ENCODE measurements at regions not wholly inside any gene's neighbourhood (a gene's known extent, or its start where the extent isn't known, plus 50 kb on each side); places are given as distances from the start of the nearest gene placed in this dataset.

GRCh38 chr5:124566875-124567450 is 179.5 kb downstream of the ZNF608 start:
- DNase-seq (ENCODE audit: extremely low spot score, insufficient read length, low read depth) (no peak), FAIRE-seq (no peak)

DNA sequence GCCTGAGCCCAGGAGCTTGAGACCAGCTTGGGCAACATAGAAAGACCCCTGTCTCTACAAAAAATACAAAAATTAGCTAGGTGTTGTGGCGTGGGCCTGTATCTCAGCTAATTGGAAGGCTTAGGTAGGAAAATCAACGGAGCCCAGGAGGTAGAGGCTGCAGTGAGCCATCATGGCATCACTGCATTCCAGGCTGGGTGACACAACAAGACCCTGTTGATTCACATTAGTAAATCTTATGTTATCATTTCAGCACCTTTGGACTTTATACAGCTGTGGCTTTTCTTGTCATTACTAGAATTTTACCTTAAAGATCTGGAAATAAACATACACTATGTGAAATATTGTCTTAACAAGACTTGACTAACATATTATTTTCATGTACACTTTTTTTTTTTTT is 185.0 kb downstream of the ZNF608 start:
- FAIRE-seq = no peak

GRCh38 chr5:124560370-124560769 is 186.1 kb downstream of the ZNF608 start:
- FAIRE-seq (no peak), DNase-seq (ENCODE audit: extremely low spot score, insufficient read length, low read depth) (no peak)

More for the DNA sequence above, 185.0 kb downstream of the ZNF608 start:
- no peak for DNase-seq (ENCODE audit: extremely low spot score, insufficient read length, low read depth)

- no peak for DNase-seq (ENCODE audit: extremely low spot score, insufficient read length, low read depth)
- FAIRE-seq = no peak
Observed at GRCh38 chr5:124557761-124558160, 188.7 kb downstream of the ZNF608 start.

- DNase-seq (ENCODE audit: extremely low spot score, insufficient read length, low read depth) (no peak), FAIRE-seq (no peak)
Observed at GRCh38 chr5:124554746-124555578, 191.5 kb downstream of the ZNF608 start.

DNA sequence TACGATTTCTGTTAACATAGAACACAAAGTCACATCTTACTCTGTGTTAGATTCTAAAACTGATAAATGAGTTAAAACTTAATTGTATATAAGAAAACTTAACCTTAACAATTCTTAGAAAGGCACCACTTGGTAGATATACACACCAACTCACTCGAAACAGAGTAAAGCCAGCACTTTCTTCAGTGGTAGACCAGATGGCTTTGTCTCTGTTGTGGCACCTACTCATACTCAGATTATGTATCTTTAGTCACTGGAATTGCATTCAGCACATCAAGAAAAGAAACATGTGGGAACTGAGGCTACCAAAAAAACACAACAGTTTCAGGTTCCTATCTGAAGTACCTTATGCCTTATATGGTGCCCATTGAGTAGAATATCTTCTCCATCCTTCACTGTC is 192.5 kb downstream of the ZNF608 start:
- DNase-seq (ENCODE audit: extremely low spot score, insufficient read length, low read depth) (no peak), FAIRE-seq (no peak)

GRCh38 chr5:124552526-124552925 is 193.9 kb downstream of the ZNF608 start:
- no peak for FAIRE-seq
- DNase-seq (ENCODE audit: extremely low spot score, insufficient read length, low read depth) = no peak

- FAIRE-seq (no peak), DNase-seq (ENCODE audit: extremely low spot score, insufficient read length, low read depth) (no peak)
Observed at GRCh38 chr5:124551939-124552279, 194.5 kb downstream of the ZNF608 start.

DNA sequence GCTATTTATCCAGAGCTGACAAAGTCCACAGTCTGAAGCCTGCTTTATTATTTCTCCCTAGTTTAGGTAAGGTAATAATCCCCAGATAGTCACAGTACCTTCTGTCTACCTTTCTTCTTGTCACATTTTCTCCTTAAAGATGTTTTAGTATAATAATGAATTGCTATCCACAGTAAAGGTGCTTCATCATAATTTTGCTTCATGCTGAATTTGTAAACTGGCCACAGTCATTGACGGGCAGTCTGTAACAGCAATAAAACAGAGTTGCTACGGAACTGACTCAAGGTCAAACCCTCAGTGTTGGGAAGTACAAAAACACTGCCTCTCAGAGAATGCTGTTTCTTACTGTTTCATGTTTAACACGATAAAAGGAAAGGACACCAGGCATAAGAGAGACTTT is 195.7 kb downstream of the ZNF608 start:
- no peak for DNase-seq (ENCODE audit: extremely low spot score, insufficient read length, low read depth)
- no peak for FAIRE-seq

DNA sequence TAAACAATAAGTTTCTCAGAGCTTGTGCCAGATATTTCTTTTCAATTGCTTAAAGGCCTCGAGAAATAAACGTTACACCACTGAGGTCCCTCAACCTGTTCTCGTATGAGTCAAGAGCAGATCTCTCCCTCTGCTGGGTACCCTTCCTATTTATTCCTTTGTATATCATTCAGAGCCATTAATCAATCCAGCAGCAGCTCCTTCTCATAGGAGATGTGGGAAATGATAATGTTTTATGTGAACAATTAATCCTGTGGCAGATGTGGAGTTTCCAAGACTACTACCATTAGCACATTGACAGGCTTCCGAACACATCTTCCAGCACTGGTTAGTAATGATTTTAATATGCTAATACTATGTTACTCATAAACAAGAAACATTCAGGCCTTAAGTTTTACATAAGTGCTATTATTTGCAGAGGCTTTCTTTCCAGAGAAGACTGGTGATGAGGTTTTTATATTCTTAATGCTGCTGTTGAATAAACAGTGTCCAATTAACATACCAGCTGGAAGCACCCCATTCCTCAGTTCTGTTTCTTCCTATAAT is 196.5 kb downstream of the ZNF608 start:
- no peak for DNase-seq (ENCODE audit: extremely low spot score, insufficient read length, low read depth)
- FAIRE-seq = no peak

- DNase-seq (ENCODE audit: extremely low spot score, insufficient read length, low read depth) (no peak), FAIRE-seq (no peak)
Observed at GRCh38 chr5:124546643-124547042, 199.8 kb downstream of the ZNF608 start.

DNA sequence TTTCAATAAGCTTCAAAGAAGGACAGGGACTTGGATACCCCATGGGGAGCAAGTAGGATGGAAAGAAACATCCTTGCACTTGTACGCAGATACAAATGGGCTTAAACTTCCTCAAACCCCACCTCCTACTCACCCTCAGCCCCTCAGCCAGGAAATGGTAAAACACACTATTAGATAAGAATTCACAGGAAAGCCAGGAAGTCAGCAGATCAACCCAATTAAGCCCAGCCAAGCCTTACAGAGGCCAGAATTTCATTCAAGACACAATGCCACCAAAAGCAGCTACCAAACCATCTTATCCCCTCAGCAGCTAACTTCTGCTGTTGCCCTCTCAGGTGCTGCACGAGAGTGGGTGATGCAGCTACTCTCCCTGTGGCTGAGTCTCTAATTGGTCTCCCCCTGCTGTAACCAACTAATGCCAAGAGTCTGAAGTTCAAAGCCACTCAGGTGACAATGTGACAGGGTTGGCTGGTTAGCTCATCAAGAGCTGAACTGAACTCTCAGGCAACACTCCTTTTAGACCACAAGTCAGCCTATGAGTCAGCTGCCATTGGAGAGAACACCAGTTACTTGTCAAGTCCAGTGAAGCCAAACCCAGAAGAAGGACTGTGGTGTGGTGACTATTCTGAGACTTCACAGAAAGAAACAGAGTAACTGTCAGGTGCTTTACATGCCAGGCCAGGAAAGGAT is 201.9 kb downstream of the ZNF608 start:
- FAIRE-seq (no peak), DNase-seq (ENCODE audit: extremely low spot score, insufficient read length, low read depth) (no peak)

GRCh38 chr5:124538931-124539330 is 207.5 kb downstream of the ZNF608 start:
- FAIRE-seq = no peak
- DNase-seq (ENCODE audit: extremely low spot score, insufficient read length, low read depth) = no peak

DNA sequence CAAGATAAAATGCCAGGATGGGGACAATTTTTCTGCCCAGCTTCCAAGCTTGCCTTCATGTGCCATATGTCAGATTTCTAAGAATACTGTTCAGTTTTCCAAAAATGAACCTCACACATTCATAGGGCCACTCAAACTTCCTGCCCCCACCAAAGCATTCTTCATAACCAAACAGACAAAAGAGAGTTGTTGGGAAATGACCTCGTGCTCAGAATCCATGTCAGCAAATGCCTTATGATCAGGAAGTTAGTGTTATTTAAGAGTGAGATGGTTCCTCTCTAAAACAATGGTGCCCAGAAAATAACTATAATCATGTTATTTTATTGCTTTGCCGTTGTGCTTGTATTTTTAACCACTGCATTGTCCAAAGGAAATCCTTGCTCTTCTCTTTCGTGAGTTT is 208.2 kb downstream of the ZNF608 start:
- FAIRE-seq (no peak), DNase-seq (ENCODE audit: extremely low spot score, insufficient read length, low read depth) (no peak)

- no peak for DNase-seq (ENCODE audit: extremely low spot score, insufficient read length, low read depth)
- no peak for FAIRE-seq
Observed at GRCh38 chr5:124537522-124537921, 208.9 kb downstream of the ZNF608 start.

- FAIRE-seq (no peak), DNase-seq (ENCODE audit: extremely low spot score, insufficient read length, low read depth) (no peak)
Observed at GRCh38 chr5:124537107-124537506, 209.3 kb downstream of the ZNF608 start.

DNA sequence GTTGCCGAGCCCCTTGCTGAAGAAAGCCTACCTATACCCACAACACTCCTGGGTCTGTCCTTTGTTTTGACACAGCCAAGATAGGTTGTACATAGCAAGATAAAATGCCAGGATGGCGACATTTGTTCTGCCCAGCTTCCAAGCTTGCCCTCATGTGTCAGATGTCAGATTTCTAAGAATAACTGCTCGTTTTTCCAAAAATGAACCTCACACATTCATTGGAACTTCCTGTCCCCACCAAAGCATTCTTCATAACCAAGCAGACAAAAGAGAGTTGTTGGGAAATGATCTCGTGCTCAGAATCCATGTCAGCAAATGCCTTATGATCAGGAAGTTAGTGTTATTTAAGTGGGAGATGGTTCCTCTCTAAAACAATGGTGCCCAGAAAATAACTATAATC is 210.1 kb downstream of the ZNF608 start:
- DNase-seq (ENCODE audit: extremely low spot score, insufficient read length, low read depth) (no peak), FAIRE-seq (no peak)

- DNase-seq (ENCODE audit: extremely low spot score, insufficient read length, low read depth) = no peak
- no peak for FAIRE-seq
Observed at GRCh38 chr5:124530916-124531315, 215.5 kb downstream of the ZNF608 start.

GRCh38 chr5:124528838-124529237 is 217.6 kb downstream of the ZNF608 start:
- FAIRE-seq (peak; percentile 64), DNase-seq (ENCODE audit: extremely low spot score, insufficient read length, low read depth) (peak; percentile 11)

DNA sequence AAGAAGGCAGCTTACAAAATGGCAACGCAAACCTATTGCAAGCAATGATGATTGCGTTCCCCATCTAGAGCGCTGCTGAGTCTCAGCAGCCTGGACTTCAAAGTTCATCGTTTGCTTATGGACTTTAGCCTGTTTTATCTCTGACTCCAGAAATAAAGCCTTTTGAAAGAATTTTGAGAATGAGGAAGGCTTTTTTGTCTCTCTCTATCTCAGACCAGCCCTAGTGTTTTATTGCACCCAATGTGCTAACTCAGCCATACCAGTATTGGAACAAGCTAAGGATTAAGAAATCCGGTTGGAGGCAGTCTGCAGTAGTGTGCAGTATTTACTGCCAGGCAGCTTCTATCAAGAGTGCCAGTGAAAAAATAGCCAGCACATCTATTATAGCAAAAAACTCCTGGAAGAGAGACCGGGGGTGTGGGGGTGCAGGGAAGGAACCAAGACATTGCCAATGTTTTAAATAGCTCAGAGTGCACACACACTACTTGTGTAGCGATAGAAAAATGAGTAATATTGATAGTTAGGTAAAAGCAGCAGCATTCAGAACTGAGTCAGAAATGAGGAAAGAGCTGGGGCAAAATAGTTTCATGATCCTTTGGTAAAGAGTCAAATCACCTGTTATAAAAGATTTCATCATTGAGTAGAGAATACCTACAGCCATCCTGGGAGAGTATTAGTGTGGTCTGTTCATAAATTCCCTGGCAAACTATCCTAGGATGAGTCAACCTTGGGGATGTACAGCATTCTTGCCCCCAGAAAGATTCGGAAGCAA is 219.0 kb downstream of the ZNF608 start:
- no peak for FAIRE-seq

More for the DNA sequence above, 219.0 kb downstream of the ZNF608 start:
- no peak for DNase-seq (ENCODE audit: extremely low spot score, insufficient read length, low read depth)

Data from GM18507 (cell line).